Mammary epithelial cell (primary cell): ENCODE measurements at regions not wholly inside any gene's neighbourhood (a gene's known extent, or its start where the extent isn't known, plus 50 kb on each side); places are given as distances from the start of the nearest gene placed in this dataset.

ENCODE experiments used
- EZH2 ChIP-seq: IDR thresholded peaks from 2 replicates; pipeline ENCODE4 v1.6.1; 2012; ENCODE audit warnings: low read length, inconsistent platforms, borderline replicate concordance
- TF ChIP-seq, protein P1 (sequence below), 2 donors: IDR thresholded peaks in 1 of 2; conservative IDR thresholded peaks in 1 of 2; 2 replicates each; pipeline ENCODE4 v1.5.1; 2011 to 2012; ENCODE audit warnings: inconsistent platforms in 2 of 2, low read length in 2 of 2, mild to moderate bottlenecking in 2 of 2, control low read depth in 1 of 2, low read depth in 1 of 2; ENCODE audit not compliant: insufficient read depth in 1 of 2; ENCODE audit errors: extremely low read depth in 1 of 2

GRCh38 chr10:36437367-36437766, 688.0 kb upstream of the ANKRD30A start:
- TF ChIP-seq, protein P1, sequence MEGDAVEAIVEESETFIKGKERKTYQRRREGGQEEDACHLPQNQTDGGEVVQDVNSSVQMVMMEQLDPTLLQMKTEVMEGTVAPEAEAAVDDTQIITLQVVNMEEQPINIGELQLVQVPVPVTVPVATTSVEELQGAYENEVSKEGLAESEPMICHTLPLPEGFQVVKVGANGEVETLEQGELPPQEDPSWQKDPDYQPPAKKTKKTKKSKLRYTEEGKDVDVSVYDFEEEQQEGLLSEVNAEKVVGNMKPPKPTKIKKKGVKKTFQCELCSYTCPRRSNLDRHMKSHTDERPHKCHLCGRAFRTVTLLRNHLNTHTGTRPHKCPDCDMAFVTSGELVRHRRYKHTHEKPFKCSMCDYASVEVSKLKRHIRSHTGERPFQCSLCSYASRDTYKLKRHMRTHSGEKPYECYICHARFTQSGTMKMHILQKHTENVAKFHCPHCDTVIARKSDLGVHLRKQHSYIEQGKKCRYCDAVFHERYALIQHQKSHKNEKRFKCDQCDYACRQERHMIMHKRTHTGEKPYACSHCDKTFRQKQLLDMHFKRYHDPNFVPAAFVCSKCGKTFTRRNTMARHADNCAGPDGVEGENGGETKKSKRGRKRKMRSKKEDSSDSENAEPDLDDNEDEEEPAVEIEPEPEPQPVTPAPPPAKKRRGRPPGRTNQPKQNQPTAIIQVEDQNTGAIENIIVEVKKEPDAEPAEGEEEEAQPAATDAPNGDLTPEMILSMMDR (conservative IDR thresholded peaks at IDR 0.05 in 1 of 2, IDR thresholded peaks at IDR 0.05 in 1 of 2; ENCODE audit: extremely low read depth in 1 of 2, insufficient read depth in 1 of 2, low read depth in 1 of 2, low read length in 2 of 2): no peak
- TF ChIP-seq EZH2: no peak
